Upper lobe of left lung (tissue), 6 donors: ENCODE measurements at regions not wholly inside any gene's neighbourhood (a gene's known extent, or its start where the extent isn't known, plus 50 kb on each side); places are given as distances from the start of the nearest gene placed in this dataset.
A peak's percentile ranks its signal among the peaks of the same experiment; 100 is the strongest.

ENCODE experiments used
- ATAC-seq, 2 donors: fragments of 200-7000 bp; cut with Tn5 transposase; one replicate each; pipeline ENCODE4 v1.9.1; 2022; ENCODE audit warnings: mild to moderate bottlenecking in 2 of 2, moderate library complexity in 2 of 2; ENCODE audit not compliant: low FRiP score in 2 of 2
- DNase-seq, 2 donors: peaks; one replicate each; pipeline ENCODE4 v3.0.0-alpha.2; 2019 to 2020
- H3K27ac ChIP-seq, 4 donors: fragments of 200-600 bp; sonication (generic); one replicate each; pipeline ENCODE4 v1.5.1; 2016 to 2019
- H3K27me3 ChIP-seq, 4 donors: fragments of 200-600 bp; sonication (generic); one replicate each; pipeline ENCODE4 v1.5.1; 2017 to 2019
- H3K36me3 ChIP-seq, 4 donors: fragments of 200-600 bp; sonication (generic); one replicate each; pipeline ENCODE4 v1.5.1; 2016 to 2019
- H3K4me1 ChIP-seq, 4 donors: fragments of 200-600 bp; sonication (generic); one replicate each; pipeline ENCODE4 v1.5.1; 2018 to 2019
- H3K4me3 ChIP-seq, 4 donors: fragments of 200-600 bp; sonication (generic); one replicate each; pipeline ENCODE4 v1.5.1; 2017 to 2019; ENCODE audit warnings: mild to moderate bottlenecking in 2 of 4, moderate library complexity in 1 of 4
- H3K9me3 ChIP-seq, 4 donors: fragments of 200-600 bp; sonication (generic); one replicate each; pipeline ENCODE4 v1.5.1; 2018 to 2019
- CTCF ChIP-seq, 6 experiments: fragments of 450-650 bp in 4 of 6; fragments of 200-600 bp in 2 of 6; sonication (generic) in 2 of 6; IDR thresholded peaks; one replicate each; pipeline ENCODE4 v1.5.1; 2016 to 2019; ENCODE audit warnings: antibody characterized with exemption in 6 of 6
- EP300 ChIP-seq, 4 donors: sonication (generic); formaldehyde crosslinking; IDR thresholded peaks; one replicate each; pipeline ENCODE4 v1.5.1; 2017; ENCODE audit warnings: antibody characterized with exemption in 4 of 4, control low read depth in 2 of 4
- POLR2A ChIP-seq, 4 donors: fragments of 450-650 bp; IDR thresholded peaks; one replicate each; pipeline ENCODE4 v1.5.1; 2016 to 2017; ENCODE audit warnings: antibody characterized with exemption in 4 of 4, mild to moderate bottlenecking in 2 of 4
- POLR2AphosphoS5 ChIP-seq, 2 donors: sonication (generic); formaldehyde crosslinking; IDR thresholded peaks; one replicate each; pipeline ENCODE4 v1.5.1; 2017; ENCODE audit warnings: antibody characterized with exemption in 2 of 2
- WGBS, 2 donors: methylation state at CpG; one replicate each; pipeline ENCODE4 v1.1.5; 2017 to 2018; 5-methylcytosine and 5-hydroxymethylcytosine counted together
- donor health status: DM: no; HTN: no; CAD: no; lungs with moderate emphysema.
- donor health status: DM: no; HTN: yes; CAD: no; lungs with severe emphysema.

- no peaks in the 10 kb centered on the region for H3K36me3 ChIP-seq
- no peaks in the 10 kb centered on the region for H3K9me3 ChIP-seq
- 47 to 70% methylated on average over 4 of the region's 4 CpGs for WGBS, 2 donors
- TF ChIP-seq EP300 (IDR thresholded peaks at IDR 0.05) (no peak), POLR2A (IDR thresholded peaks at IDR 0.05) (no peak)
- no peak for DNase-seq
- no peak for ATAC-seq
- no peak overlapping the region for H3K4me3 ChIP-seq
- no peak overlapping the region for H3K27ac ChIP-seq
- no peaks in the 10 kb centered on the region for H3K27me3 ChIP-seq
- no peaks in the 10 kb centered on the region for H3K4me1 ChIP-seq
Observed at GRCh38 chrX:33989936-33990335, 142.2 kb downstream of the FAM47A start.

GRCh38 chrX:33987458-33987857 lies 144.7 kb downstream of the FAM47A start:
- no peaks in the 10 kb centered on the region for H3K27me3 ChIP-seq
- TF ChIP-seq POLR2A (IDR thresholded peaks at IDR 0.05) (no peak), POLR2AphosphoS5 (IDR thresholded peaks at IDR 0.05) (no peak), CTCF (IDR thresholded peaks at IDR 0.05) (no peak), EP300 (IDR thresholded peaks at IDR 0.05) (no peak)
- no peaks in the 10 kb centered on the region for H3K4me1 ChIP-seq
- DNase-seq (no peak), ATAC-seq (no peak)
- H3K36me3 ChIP-seq = no peaks in the 10 kb centered on the region
- no peaks in the 10 kb centered on the region for H3K9me3 ChIP-seq
- WGBS, 2 donors = 76% methylated on average over 4 of the region's 4 CpGs; no CpG with 5 or more reads in 1 of the 2 donors
- no peak overlapping the region for H3K27ac ChIP-seq
- no peak overlapping the region for H3K4me3 ChIP-seq

GRCh38 chrX:33974676-33975075 lies 157.4 kb downstream of the FAM47A start:
- ATAC-seq = no peak
- Histone ChIP-seq H3K27me3 (no peaks in the 10 kb centered on the region), H3K4me3 (no peak overlapping the region), H3K4me1 (no peaks in the 10 kb centered on the region), H3K27ac (no peak overlapping the region), H3K9me3 (peaks cover 0 to 5% (median 0%) of the 10 kb centered on the region in 4 donors), H3K36me3 (no peaks in the 10 kb centered on the region)
- TF ChIP-seq POLR2AphosphoS5 (IDR thresholded peaks at IDR 0.05) (no peak), EP300 (IDR thresholded peaks at IDR 0.05) (no peak), POLR2A (IDR thresholded peaks at IDR 0.05) (no peak), CTCF (IDR thresholded peaks at IDR 0.05) (no peak)
- no peak for DNase-seq
- 86 to 100% methylated on average over 1 to 6 of the region's 6 CpGs for WGBS, 2 donors

- WGBS, 2 donors = 80% methylated on average over 3 of the region's 3 CpGs; no CpG with 5 or more reads in 1 of the 2 donors
- Histone ChIP-seq H3K36me3 (no peaks in the 10 kb centered on the region), H3K27me3 (no peaks in the 10 kb centered on the region), H3K4me1 (no peaks in the 10 kb centered on the region), H3K9me3 (peaks cover 0 to 7% (median 0%) of the 10 kb centered on the region in 4 donors), H3K4me3 (no peak overlapping the region), H3K27ac (no peak overlapping the region)
- ATAC-seq (no peak), DNase-seq (peak in 1 of 2 donors; percentile 17)
- TF ChIP-seq CTCF (IDR thresholded peaks at IDR 0.05) (no peak), POLR2AphosphoS5 (IDR thresholded peaks at IDR 0.05) (no peak), EP300 (IDR thresholded peaks at IDR 0.05) (no peak), POLR2A (IDR thresholded peaks at IDR 0.05) (no peak)
Observed at GRCh38 chrX:33970028-33970967, 161.8 kb downstream of the FAM47A start.

GRCh38 chrX:33969105-33969504 lies 163.0 kb downstream of the FAM47A start:
- 88% methylated on average over 1 of the region's 1 CpG; no CpG with 5 or more reads in 1 of the 2 donors for WGBS, 2 donors

More at GRCh38 chrX:33969105-33969504, 163.0 kb downstream of the FAM47A start:
- Histone ChIP-seq H3K27me3 (no peaks in the 10 kb centered on the region), H3K36me3 (no peaks in the 10 kb centered on the region), H3K9me3 (peaks cover 0 to 7% (median 0%) of the 10 kb centered on the region in 4 donors), H3K27ac (no peak overlapping the region), H3K4me1 (no peaks in the 10 kb centered on the region), H3K4me3 (no peak overlapping the region)
- TF ChIP-seq POLR2AphosphoS5 (IDR thresholded peaks at IDR 0.05) (no peak), POLR2A (IDR thresholded peaks at IDR 0.05) (no peak), EP300 (IDR thresholded peaks at IDR 0.05) (no peak), CTCF (IDR thresholded peaks at IDR 0.05) (no peak)
- ATAC-seq = peak in 1 of 2 donors; percentile 34
- DNase-seq = no peak
